ENCODE measurements at regions not wholly inside any gene's neighbourhood (a gene's known extent, or its start where the extent isn't known, plus 50 kb on each side); places are given as distances from the start of the nearest gene placed in this dataset.

- H3K4me3 ChIP-seq (ENCODE audit: low read depth, low read length, poor library complexity, severe bottlenecking), result no peak overlapping the region
- TF ChIP-seq EZH2 (IDR thresholded peaks at IDR 0.05; ENCODE audit: borderline replicate concordance, low read depth, low read length, poor library complexity, severe bottlenecking) (no peak), CTCF (conservative IDR thresholded peaks at IDR 0.05; ENCODE audit: low read depth, low read length) (no peak)
- no peaks in the 10 kb centered on the region for H3K9me3 ChIP-seq (ENCODE audit: low read depth, low read length, poor library complexity, severe bottlenecking)
- ChIA-PET POLR2A (ENCODE audit: low non-redundant PET) (no interaction called here), CTCF (no interaction called here)
- H3K27me3 ChIP-seq (replicated peaks; ENCODE audit: insufficient read depth, low read depth, low read length, poor library complexity), result no peaks in the 10 kb centered on the region
- H3K27ac ChIP-seq (ENCODE audit: low read depth, low read length, poor library complexity, severe bottlenecking), result no peak overlapping the region
- no peaks in the 10 kb centered on the region for H3K36me3 ChIP-seq (ENCODE audit: insufficient read depth, low read length, poor library complexity, severe bottlenecking)
- intact Hi-C loops (cut with micrococcal nuclease; ENCODE audit: unreplicated experiment), result no loop called here
- H3K4me1 ChIP-seq (ENCODE audit: insufficient read depth, low read length, poor library complexity, severe bottlenecking), result no peaks in the 10 kb centered on the region
- no peak for DNase-seq (ENCODE audit: low spot score)
- BruUV-seq (replicated peaks), result no TSS peak
Measured at GRCh38 chr7:153835712-153836265, 216.4 kb upstream of the DPP6 start.

- no peaks in the 10 kb centered on the region for H3K36me3 ChIP-seq (ENCODE audit: insufficient read depth, low read length, poor library complexity, severe bottlenecking)
- no peak for TF ChIP-seq CTCF (conservative IDR thresholded peaks at IDR 0.05; ENCODE audit: low read depth, low read length)
- TF ChIP-seq EZH2 (IDR thresholded peaks at IDR 0.05; ENCODE audit: borderline replicate concordance, low read depth, low read length, poor library complexity, severe bottlenecking), result no peak
- ChIA-PET CTCF (no interaction called here), POLR2A (ENCODE audit: low non-redundant PET) (no interaction called here)
- H3K27me3 ChIP-seq (replicated peaks; ENCODE audit: insufficient read depth, low read depth, low read length, poor library complexity), result no peaks in the 10 kb centered on the region
- no peak for DNase-seq (ENCODE audit: low spot score)
- no TSS peak for BruUV-seq (replicated peaks)
- intact Hi-C loops (cut with micrococcal nuclease; ENCODE audit: unreplicated experiment), result no loop called here
- H3K4me3 ChIP-seq (ENCODE audit: low read depth, low read length, poor library complexity, severe bottlenecking), result no peak overlapping the region
- H3K27ac ChIP-seq (ENCODE audit: low read depth, low read length, poor library complexity, severe bottlenecking), result no peak overlapping the region
- H3K4me1 ChIP-seq (ENCODE audit: insufficient read depth, low read length, poor library complexity, severe bottlenecking), result no peaks in the 10 kb centered on the region
- peaks cover 4% of the 10 kb centered on the region for H3K9me3 ChIP-seq (ENCODE audit: low read depth, low read length, poor library complexity, severe bottlenecking)
Measured at GRCh38 chr7:153838591-153838990, 213.6 kb upstream of the DPP6 start.

GRCh38 chr7:153840861-153841260 lies 211.3 kb upstream of the DPP6 start:
- DNase-seq (ENCODE audit: low spot score), result no peak
- intact Hi-C loops (cut with micrococcal nuclease; ENCODE audit: unreplicated experiment), result no loop called here
- no peak overlapping the region for H3K4me3 ChIP-seq (ENCODE audit: low read depth, low read length, poor library complexity, severe bottlenecking)
- H3K9me3 ChIP-seq (ENCODE audit: low read depth, low read length, poor library complexity, severe bottlenecking), result peaks cover 4% of the 10 kb centered on the region
- BruUV-seq (replicated peaks), result no TSS peak
- no peaks in the 10 kb centered on the region for H3K4me1 ChIP-seq (ENCODE audit: insufficient read depth, low read length, poor library complexity, severe bottlenecking)
- no peak overlapping the region for H3K27ac ChIP-seq (ENCODE audit: low read depth, low read length, poor library complexity, severe bottlenecking)
- CTCF ChIA-PET, result no interaction called here
- POLR2A ChIA-PET (ENCODE audit: low non-redundant PET), result no interaction called here
- no peaks in the 10 kb centered on the region for H3K36me3 ChIP-seq (ENCODE audit: insufficient read depth, low read length, poor library complexity, severe bottlenecking)
- no peaks in the 10 kb centered on the region for H3K27me3 ChIP-seq (replicated peaks; ENCODE audit: insufficient read depth, low read depth, low read length, poor library complexity)
- no peak for TF ChIP-seq EZH2 (IDR thresholded peaks at IDR 0.05; ENCODE audit: borderline replicate concordance, low read depth, low read length, poor library complexity, severe bottlenecking)
- no peak for TF ChIP-seq CTCF (conservative IDR thresholded peaks at IDR 0.05; ENCODE audit: low read depth, low read length)

All from A673 (cell line).